PC-9 (cell line): ENCODE measurements at regions not wholly inside any gene's neighbourhood (a gene's known extent, or its start where the extent isn't known, plus 50 kb on each side); places are given as distances from the start of the nearest gene placed in this dataset.

Experiments
- BruUV-seq: library from RNA; stranded (reverse); fragments of 400-500 nt; replicated peaks from 2 replicates; lab custom pipeline; 2021; lab: Mats Ljungman, UMichigan
- CTCF ChIA-PET: fragments of 300-600 bp; sonication (Branson Sonifier 250); formaldehyde crosslinking; loops from one replicate; lab custom pipeline; 2022; ENCODE audit warnings: antibody characterized with exemption; lab: Charles Lee
- POLR2A ChIA-PET: fragments of 300-600 bp; sonication (Branson Sonifier 250); formaldehyde crosslinking; loops from one replicate; lab custom pipeline; 2022; ENCODE audit warnings: antibody characterized with exemption; ENCODE audit not compliant: unreplicated experiment; lab: Charles Lee
- DNase-seq, 2 experiments: peaks; one replicate each; pipeline versions ENCODE4 v3.0.0 to v3.0.0-alpha.2; 2015 to 2022; ENCODE audit warnings: mixed read lengths in 1 of 2
- H2AFZ ChIP-seq: fragments of 200-600 bp; sonication (generic); 2 replicates; pipeline ENCODE4 v1.8.1; 2017; ENCODE audit warnings: antibody characterized with exemption
- H3F3A ChIP-seq: fragments of 200-600 bp; sonication (generic); 2 replicates; pipeline ENCODE4 v1.8.1; 2017; ENCODE audit warnings: antibody characterized with exemption, mild to moderate bottlenecking, low read depth; ENCODE audit not compliant: insufficient read depth
- H3K27ac ChIP-seq: fragments of 200-600 bp; sonication (generic); 2 replicates; pipeline ENCODE4 v1.6.1; 2016; ENCODE audit warnings: mixed run types
- H3K27me3 ChIP-seq: fragments of 200-600 bp; sonication (generic); 2 replicates; pipeline ENCODE4 v1.6.1; 2016; ENCODE audit warnings: low read depth, mixed run types; ENCODE audit not compliant: insufficient read depth
- H3K36me3 ChIP-seq: fragments of 200-600 bp; sonication (generic); 2 replicates; pipeline ENCODE4 v1.6.1; 2016; ENCODE audit warnings: low read depth, mixed run types
- H3K4me1 ChIP-seq: fragments of 200-600 bp; sonication (generic); replicated peaks from 2 replicates; pipeline ENCODE4 v1.6.1; 2016; ENCODE audit warnings: mixed run types; ENCODE audit not compliant: insufficient read depth
- H3K4me2 ChIP-seq: fragments of 200-600 bp; sonication (generic); 2 replicates; pipeline ENCODE4 v1.6.1; 2017; ENCODE audit warnings: mixed run types
- H3K4me3 ChIP-seq: fragments of 200-600 bp; sonication (generic); 2 replicates; pipeline ENCODE4 v1.6.1; 2016; ENCODE audit warnings: mixed run types
- H3K79me2 ChIP-seq: fragments of 200-600 bp; sonication (generic); 2 replicates; pipeline ENCODE4 v1.6.1; 2017; ENCODE audit warnings: low read depth, mixed run types
- H3K9me2 ChIP-seq: fragments of 200-600 bp; sonication (generic); 2 replicates; pipeline ENCODE4 v1.8.1; 2017; ENCODE audit warnings: mild to moderate bottlenecking; ENCODE audit not compliant: insufficient read depth
- H3K9me3 ChIP-seq: fragments of 200-600 bp; sonication (generic); 2 replicates; pipeline ENCODE4 v1.8.1; 2016; ENCODE audit warnings: low read depth; ENCODE audit not compliant: insufficient read depth
- H4K20me1 ChIP-seq: fragments of 200-600 bp; sonication (generic); 2 replicates; pipeline ENCODE4 v1.8.1; 2017; ENCODE audit not compliant: insufficient read depth
- EZH2 ChIP-seq: fragments of 200-600 bp; sonication (generic); IDR thresholded peaks from 2 replicates; pipeline ENCODE4 v1.8.0; 2017; ENCODE audit warnings: antibody characterized with exemption, low read depth
- intact Hi-C: fragments of 100-400 bp; cut with micrococcal nuclease; formaldehyde crosslinking; loops from one replicate; pipeline ENCODE4 v1.10.0; 2022; ENCODE audit not compliant: unreplicated experiment
- TF ChIP-seq, protein P1 (sequence below): fragments of 200-600 bp; sonication (generic); conservative IDR thresholded peaks from 2 replicates; pipeline ENCODE4 v1.6.1; 2017; ENCODE audit warnings: mixed run types, antibody characterized with exemption, mild to moderate bottlenecking, moderate library complexity

DNA sequence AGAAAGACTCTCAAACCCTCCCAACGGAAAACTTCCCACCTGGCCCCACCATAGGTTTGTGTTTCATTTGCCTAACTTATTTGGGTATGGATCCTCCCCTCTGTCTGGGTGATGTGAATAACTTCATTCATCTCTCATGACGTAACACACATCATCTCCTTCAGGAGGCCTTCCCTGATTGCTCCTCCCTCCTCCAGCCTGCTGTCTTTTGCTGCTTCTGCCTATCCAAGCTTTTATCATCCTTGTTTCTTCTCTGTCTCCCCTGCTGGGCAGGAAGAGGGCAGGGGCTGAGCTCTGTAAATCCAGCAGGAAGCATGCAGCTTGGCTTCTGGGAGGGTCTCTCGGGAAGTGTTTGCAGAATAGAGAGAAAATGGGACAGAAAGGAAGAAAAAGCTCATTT is 766.0 kb upstream of the TBX3 start:
- Histone ChIP-seq H3K9me2 (no peaks in the 10 kb centered on the region), H4K20me1 (no peaks in the 10 kb centered on the region), H2AFZ (no peak overlapping the region), H3K27me3 (no peaks in the 10 kb centered on the region), H3K4me1 (no peaks in the 10 kb centered on the region), H3K4me2 (no peak overlapping the region), H3K27ac (no peak overlapping the region), H3K9me3 (no peaks in the 10 kb centered on the region), H3K4me3 (no peak overlapping the region), H3K79me2 (no peaks in the 10 kb centered on the region), H3K36me3 (no peaks in the 10 kb centered on the region), H3F3A (no peaks in the 10 kb centered on the region)
- CTCF ChIA-PET = no interaction called here
- no peak for TF ChIP-seq EZH2
- TF ChIP-seq, protein P1, sequence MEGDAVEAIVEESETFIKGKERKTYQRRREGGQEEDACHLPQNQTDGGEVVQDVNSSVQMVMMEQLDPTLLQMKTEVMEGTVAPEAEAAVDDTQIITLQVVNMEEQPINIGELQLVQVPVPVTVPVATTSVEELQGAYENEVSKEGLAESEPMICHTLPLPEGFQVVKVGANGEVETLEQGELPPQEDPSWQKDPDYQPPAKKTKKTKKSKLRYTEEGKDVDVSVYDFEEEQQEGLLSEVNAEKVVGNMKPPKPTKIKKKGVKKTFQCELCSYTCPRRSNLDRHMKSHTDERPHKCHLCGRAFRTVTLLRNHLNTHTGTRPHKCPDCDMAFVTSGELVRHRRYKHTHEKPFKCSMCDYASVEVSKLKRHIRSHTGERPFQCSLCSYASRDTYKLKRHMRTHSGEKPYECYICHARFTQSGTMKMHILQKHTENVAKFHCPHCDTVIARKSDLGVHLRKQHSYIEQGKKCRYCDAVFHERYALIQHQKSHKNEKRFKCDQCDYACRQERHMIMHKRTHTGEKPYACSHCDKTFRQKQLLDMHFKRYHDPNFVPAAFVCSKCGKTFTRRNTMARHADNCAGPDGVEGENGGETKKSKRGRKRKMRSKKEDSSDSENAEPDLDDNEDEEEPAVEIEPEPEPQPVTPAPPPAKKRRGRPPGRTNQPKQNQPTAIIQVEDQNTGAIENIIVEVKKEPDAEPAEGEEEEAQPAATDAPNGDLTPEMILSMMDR = no peak
- POLR2A ChIA-PET = no interaction called here
- no peak for DNase-seq
- intact Hi-C loops = no loop called here
- no TSS peak for BruUV-seq

DNA sequence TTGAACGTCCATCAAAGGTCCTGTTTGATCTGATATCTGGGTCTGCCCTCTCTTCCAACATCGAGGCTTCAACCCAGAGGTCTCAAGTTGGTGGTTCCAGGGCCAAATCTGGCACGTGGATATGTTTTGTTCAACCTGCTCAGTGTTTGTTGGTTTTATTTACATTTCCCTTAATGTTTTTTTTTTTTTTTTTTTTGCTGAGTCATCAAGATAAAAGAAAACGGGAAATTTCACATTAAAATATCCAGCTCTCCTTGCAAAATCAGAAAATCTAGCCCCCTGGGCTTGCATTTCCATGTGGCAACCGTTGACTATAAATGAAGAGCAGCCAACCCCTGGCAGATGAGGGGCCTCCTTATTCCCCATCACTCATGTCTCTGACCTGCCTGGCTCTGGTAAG is 765.6 kb upstream of the TBX3 start:
- ChIA-PET POLR2A (no interaction called here), CTCF (no interaction called here)
- no peak for DNase-seq
- H3F3A ChIP-seq = no peaks in the 10 kb centered on the region
- intact Hi-C loops = no loop called here
- no peaks in the 10 kb centered on the region for H3K27me3 ChIP-seq
- H3K79me2 ChIP-seq = no peaks in the 10 kb centered on the region
- no peaks in the 10 kb centered on the region for H3K4me1 ChIP-seq
- no peaks in the 10 kb centered on the region for H4K20me1 ChIP-seq
- H3K9me2 ChIP-seq = no peaks in the 10 kb centered on the region
- H2AFZ ChIP-seq = no peak overlapping the region
- H3K4me2 ChIP-seq = no peak overlapping the region
- BruUV-seq = no TSS peak
- TF ChIP-seq, protein P1 = no peak
- no peak for TF ChIP-seq EZH2
- H3K27ac ChIP-seq = no peak overlapping the region
- H3K9me3 ChIP-seq = no peaks in the 10 kb centered on the region
- no peaks in the 10 kb centered on the region for H3K36me3 ChIP-seq
- no peak overlapping the region for H3K4me3 ChIP-seq

DNA sequence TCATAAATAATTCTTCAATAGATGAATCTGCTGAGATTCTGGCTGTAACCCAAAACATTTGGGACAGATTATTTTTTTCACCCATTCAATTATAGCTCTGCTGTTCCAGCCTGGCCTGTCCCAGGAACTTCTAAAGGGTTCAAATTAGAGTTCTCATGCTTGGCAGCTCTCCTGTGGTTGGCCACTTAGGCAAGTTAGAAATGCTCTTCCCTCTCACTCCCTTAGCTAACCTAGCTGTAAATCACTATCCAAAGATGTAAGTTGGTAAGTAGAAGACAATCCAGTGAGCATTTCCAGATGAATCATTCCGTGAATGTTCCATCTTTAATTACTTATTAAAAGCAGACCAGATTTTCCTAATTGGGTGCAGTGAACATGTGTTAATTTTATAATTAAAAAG is 760.4 kb upstream of the TBX3 start:
- Histone ChIP-seq H3K4me1 (0 out of 2 replicates have a peak, but pooled peaks cover 7% of the 10 kb centered on the region), H4K20me1 (no peaks in the 10 kb centered on the region), H3K79me2 (no peaks in the 10 kb centered on the region), H3K4me3 (no peak overlapping the region), H3K27ac (no peak overlapping the region), H3K4me2 (no peak overlapping the region), H3F3A (no peaks in the 10 kb centered on the region), H3K27me3 (no peaks in the 10 kb centered on the region), H2AFZ (no peak overlapping the region), H3K36me3 (no peaks in the 10 kb centered on the region), H3K9me2 (no peaks in the 10 kb centered on the region), H3K9me3 (no peaks in the 10 kb centered on the region)
- DNase-seq = no peak
- no TSS peak for BruUV-seq
- no peak for TF ChIP-seq EZH2
- TF ChIP-seq, protein P1 = no peak
- intact Hi-C loops = no loop called here
- ChIA-PET CTCF (no interaction called here), POLR2A (no interaction called here)
